ENCODE measurements at regions not wholly inside any gene's neighbourhood (a gene's known extent, or its start where the extent isn't known, plus 50 kb on each side); places are given as distances from the start of the nearest gene placed in this dataset.

DNA sequence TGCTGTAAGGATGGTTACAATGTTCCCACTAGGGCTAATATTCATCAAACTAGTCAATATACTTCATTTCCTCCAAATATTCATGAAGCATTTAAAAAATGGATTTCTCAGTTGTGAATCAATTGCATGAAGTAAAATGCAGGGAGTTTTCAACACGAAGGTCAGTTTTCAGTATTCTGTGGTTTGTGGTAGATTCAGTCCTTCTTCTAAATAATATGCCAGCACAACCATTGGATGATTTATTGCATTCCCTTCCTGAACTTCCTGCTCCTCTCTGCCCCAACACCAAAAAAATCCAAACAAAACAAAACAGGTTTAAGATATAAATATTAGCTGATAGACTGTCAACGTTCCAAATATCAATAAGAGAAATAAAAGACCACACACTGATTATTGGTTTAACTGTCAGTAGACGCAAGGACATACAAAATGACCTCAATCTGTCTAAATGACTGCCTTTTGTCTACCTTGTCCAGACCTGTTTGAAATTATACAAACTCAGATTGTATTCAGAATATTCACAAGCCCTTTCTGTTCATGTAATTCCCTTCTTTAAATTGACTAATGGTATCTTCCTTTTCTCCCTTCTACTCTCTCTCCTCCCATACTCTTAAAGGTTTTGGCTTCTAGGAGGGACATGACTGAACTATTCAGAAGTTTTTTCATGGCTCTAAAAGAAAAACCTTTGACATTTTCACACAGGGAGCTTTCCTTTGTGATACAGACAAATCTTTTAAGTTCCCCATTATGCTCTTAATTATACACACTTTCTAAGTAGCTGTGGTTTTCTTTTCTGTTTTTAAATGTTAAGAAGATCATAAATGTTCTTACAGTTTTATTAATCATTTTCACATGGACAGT lies 92.6 kb upstream of the STT3B start:
- DNase-seq (ENCODE audit: low read depth) = no peak
- TF ChIP-seq, protein P1, sequence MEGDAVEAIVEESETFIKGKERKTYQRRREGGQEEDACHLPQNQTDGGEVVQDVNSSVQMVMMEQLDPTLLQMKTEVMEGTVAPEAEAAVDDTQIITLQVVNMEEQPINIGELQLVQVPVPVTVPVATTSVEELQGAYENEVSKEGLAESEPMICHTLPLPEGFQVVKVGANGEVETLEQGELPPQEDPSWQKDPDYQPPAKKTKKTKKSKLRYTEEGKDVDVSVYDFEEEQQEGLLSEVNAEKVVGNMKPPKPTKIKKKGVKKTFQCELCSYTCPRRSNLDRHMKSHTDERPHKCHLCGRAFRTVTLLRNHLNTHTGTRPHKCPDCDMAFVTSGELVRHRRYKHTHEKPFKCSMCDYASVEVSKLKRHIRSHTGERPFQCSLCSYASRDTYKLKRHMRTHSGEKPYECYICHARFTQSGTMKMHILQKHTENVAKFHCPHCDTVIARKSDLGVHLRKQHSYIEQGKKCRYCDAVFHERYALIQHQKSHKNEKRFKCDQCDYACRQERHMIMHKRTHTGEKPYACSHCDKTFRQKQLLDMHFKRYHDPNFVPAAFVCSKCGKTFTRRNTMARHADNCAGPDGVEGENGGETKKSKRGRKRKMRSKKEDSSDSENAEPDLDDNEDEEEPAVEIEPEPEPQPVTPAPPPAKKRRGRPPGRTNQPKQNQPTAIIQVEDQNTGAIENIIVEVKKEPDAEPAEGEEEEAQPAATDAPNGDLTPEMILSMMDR (IDR thresholded peaks at IDR 0.05; ENCODE audit: insufficient read depth, low read depth, low read length) = no peak
- no peak overlapping the region for H3K4me3 ChIP-seq (ENCODE audit: low read depth, low read length)

DNA sequence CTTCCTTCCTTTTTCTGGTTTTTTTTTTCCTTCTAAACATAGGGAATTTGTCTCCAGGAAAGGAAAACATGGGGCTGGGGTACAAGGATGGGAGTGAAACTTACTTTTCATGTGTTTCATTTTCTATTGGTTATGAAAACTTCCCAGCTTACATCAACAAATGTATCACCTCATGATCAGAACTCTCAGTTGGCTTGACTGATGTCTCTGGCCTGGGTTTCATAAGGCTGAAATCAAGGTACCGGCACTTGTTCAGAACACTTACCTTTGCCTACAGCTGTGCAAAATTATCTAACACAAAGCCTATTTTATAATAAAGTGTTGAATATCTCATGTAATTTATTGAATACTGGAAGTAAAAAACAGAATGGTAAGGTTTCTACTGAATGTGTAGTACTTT lies 91.8 kb upstream of the STT3B start:
- TF ChIP-seq, protein P1 (IDR thresholded peaks at IDR 0.05; ENCODE audit: insufficient read depth, low read depth, low read length) = no peak
- no peak for DNase-seq (ENCODE audit: low read depth)
- H3K4me3 ChIP-seq (ENCODE audit: low read depth, low read length) = no peak overlapping the region

DNA sequence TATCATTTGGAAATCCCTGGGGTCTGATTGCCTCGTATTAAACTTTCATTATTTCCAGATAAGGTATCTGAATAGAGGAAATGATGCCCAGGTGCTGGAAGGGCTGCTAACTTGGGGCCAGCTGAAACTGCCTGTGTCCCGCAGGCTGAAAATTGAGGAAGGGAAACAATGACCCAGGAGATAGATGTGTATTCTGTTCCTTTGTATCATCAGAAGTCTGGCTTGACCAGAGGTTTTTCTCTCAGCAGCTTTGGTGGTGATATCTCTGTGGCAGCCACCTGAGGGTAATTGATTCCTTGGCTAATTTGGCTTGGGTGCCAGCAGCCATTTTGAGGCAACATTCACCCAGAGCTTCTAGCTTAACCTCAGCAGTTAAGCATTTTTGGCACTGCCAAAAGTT lies 90.0 kb upstream of the STT3B start:
- DNase-seq (ENCODE audit: low read depth) = no peak
- TF ChIP-seq, protein P1 (IDR thresholded peaks at IDR 0.05; ENCODE audit: insufficient read depth, low read depth, low read length) = no peak
- H3K4me3 ChIP-seq (ENCODE audit: low read depth, low read length) = no peak overlapping the region

DNA sequence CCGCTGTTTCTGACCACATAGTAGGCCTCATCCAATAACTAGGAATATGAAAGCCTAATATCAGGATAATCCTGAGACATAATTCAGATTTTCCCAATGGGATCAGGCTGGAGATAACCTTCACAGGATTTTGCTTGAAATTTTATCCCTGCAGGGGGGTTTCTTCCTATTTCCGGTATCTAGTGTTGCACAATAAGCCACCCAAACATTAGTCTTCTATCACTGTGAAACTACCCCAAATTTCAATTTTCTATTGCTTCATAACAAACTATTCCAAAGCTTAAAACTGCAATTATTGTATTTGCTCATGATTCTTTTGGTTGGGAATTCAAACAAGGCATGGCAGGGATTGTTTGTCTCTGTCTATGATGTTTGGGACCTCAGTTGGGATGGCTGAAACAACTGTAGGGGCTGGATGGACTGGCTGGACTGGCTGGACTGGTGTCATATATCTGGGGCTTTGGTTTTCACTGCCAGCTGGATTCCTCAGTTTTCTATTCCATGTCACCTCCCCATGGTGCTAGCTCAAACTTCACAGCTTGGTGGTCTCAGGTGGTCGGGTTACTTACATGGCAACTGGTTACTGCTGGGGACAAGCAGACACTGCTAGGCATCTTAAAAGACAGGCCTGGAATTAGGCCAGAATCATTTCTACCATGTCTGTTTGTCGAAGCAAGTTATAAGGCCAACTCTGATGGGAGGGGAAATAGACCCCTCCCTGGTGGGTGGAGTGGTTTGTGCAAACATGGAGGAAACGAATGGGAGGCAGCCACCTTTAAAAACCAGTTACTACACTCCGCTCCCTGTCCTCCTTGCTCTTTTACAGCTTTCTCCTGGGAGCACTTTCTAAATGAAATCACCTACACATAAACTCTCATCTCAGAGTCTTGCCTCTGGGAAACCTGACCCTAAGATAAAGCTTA lies 88.2 kb upstream of the STT3B start:
- H3K4me3 ChIP-seq (ENCODE audit: low read depth, low read length) = no peak overlapping the region
- no peak for DNase-seq (ENCODE audit: low read depth)
- TF ChIP-seq, protein P1 (IDR thresholded peaks at IDR 0.05; ENCODE audit: insufficient read depth, low read depth, low read length) = no peak

DNA sequence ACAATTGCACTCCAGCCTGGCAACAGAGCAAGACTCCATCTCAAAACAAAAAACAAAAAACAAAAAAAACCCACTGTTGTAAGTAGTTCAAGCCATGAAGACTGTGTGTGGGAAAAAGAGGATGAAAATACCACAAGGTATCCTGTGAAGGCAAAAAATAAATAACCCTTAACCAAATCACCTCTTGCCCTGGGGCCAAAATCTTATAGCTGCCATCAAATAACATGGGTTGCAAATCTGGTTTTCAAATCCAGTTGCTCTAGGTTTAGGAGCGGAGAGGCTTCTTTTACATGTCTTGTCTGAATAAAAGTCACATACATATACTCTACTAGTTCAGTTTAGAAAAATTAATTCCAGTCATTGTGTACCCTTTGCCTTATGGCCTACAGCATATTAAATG lies 87.0 kb upstream of the STT3B start:
- TF ChIP-seq, protein P1 (IDR thresholded peaks at IDR 0.05; ENCODE audit: insufficient read depth, low read depth, low read length) = no peak
- no peak for DNase-seq (ENCODE audit: low read depth)
- no peak overlapping the region for H3K4me3 ChIP-seq (ENCODE audit: low read depth, low read length)

DNA sequence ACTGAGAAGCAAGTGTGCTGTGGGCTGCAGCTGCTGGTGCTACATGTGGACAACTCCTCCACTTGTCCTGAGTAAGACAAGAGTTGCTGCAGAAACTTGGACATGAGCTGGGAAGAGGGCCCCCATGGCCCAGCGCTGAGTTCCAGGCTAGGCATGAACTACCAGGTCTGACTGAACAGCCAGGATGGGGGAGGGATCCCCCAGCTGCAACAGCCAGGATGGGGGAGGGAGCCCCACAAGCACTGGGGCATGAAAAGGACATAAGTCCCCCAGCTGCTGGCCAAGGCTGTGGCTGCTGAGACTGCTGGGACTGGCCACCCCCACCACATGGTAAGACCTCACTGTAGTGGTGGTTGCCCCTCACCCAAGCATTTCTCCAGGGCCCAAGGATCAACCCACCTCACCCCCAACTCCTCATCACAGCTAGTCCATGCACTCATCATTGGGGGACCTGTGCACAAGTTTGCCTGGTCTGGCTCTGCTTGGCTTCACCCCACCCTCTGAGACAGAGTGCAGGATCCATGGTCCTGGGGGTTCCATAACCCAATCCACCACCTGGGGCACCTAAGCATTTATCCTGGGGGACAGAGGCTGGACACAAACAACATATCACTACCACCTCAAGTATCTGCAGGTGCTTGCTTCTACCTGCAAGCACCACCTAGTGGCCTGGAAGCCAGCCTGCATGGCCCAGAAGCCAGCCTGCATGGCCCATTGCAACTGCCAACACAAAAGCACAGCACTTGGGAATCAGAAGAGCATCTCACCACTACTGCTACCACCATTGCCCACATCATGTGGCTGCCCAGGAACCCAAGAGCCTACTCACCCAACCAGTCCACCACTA lies 84.5 kb upstream of the STT3B start:
- peak; percentile 11 for DNase-seq (ENCODE audit: low read depth)
- H3K4me3 ChIP-seq (ENCODE audit: low read depth, low read length) = no peak overlapping the region
- TF ChIP-seq, protein P1 (IDR thresholded peaks at IDR 0.05; ENCODE audit: insufficient read depth, low read depth, low read length) = peak; percentile 60
